GM19372 (cell line): ENCODE measurements at regions not wholly inside any gene's neighbourhood (a gene's known extent, or its start where the extent isn't known, plus 50 kb on each side); places are given as distances from the start of the nearest gene placed in this dataset.
"Not testable (repeated sequence)": the region's sequence is repeated elsewhere in the genome, so short reads cannot be mapped to it uniquely, and the experiment has no call there.

Experiments used
- ATAC-seq: cut with Tn5 transposase; IDR thresholded peaks from one replicate; pipeline ENCODE4 v1.9.1; 2021; ENCODE audit warnings: mild to moderate bottlenecking, low read depth, moderate library complexity; ENCODE audit not compliant: unreplicated experiment

DNA sequence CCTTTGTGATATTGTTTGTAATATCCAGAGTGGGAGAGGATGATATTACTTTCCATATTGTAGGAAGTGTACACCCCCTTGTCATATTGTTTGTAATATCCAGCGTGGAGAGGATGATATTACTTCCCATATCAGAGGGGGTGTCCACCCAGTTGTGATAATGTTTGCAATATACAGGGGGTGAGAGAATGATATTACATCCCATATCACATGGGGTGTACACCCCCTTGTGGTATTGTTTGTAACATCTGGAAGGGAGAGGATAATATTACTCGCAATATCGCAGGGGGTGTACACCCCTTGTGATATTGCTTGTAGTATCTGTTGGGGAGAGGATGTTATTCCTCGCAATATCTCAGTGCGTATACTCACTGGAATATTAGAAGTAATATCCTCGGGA lies 61.5 kb downstream of the PRSS23 start:
- no peak for ATAC-seq

DNA sequence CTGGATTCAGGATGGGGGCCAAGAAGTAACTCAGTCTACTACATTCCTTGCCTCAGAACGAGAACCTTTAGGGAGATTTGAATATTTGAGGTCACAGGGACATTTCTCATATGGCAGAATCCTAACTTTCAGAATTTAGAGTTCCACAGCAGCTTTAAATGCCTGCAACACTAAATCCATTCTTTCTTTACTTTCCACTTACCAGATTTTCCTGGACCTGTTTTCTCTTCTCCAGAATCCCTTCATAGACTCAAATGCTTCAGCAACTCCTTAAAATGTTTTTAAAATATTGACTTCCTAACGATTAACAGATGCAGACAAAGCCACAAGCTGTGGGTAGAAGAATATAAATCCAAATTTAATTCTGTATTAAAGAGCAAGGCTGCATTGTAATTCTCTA lies 63.1 kb downstream of the PRSS23 start:
- ATAC-seq, result no peak

DNA sequence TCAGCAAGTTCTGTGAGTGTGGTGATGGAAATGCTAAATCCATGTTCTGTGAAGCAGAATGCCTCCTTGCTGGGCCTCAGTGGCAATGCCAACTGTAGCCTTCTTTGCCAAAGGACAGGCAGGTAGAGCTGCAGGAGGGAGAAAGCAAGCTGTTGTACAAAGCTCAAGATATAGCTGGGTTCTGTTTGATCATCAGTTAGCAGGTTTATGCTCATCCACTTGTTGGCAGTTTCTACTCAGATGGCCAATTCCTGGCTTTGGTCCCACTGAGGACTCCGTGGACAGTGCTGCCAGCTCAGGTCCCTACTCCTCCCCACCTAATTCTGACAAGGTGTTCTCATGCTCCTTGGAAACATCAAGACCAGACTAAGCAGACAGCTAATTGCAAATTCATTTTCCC lies 65.1 kb downstream of the PRSS23 start:
- no peak for ATAC-seq

DNA sequence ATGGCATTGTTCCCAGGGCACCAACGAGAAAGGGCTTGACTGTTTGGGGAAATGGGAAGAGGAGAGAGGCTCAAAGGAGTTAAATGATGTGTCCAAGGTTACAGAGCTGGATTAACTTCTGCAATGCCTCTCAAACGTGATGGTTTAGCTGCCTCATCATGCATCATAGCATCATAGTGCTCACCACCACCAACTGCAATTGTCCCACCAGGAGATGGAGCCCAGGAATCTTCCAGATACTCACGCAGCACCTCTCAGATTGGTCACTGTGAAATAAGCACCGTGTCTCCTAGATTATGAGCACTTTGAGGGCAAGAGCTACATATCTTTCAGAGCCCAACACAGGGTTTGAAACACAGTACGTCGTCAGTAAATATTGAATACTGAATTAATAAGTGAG lies 69.2 kb downstream of the PRSS23 start:
- ATAC-seq, result no peak

DNA sequence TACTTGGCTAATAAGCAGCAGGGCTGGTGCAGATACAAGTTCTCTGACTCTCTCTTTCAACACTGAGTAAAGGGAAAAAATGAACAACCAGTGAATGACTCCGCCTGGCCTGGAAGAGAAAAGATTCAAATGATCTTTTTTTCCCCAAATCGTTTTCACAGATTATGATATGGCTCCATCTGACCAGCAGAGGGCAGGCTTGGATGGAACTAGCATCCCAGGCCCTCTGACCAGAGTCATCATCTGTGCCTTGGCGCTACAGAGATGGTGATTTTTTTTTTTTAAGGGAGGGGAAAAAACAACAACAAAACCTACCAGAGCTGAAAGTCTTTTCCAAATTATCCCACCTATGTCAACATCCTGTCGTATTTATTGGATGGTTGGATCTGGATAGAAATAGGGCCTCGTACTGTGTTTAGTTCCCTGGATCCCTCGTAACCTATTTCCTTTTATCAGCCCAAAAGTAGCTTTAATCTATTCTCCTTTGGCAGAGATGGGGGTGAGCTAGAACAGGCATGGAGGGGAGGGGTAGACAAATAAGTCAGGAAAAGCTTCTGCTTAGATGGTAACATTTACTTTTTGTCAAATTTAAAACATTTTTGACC lies 69.7 kb downstream of the PRSS23 start:
- ATAC-seq, result peak; percentile 72

DNA sequence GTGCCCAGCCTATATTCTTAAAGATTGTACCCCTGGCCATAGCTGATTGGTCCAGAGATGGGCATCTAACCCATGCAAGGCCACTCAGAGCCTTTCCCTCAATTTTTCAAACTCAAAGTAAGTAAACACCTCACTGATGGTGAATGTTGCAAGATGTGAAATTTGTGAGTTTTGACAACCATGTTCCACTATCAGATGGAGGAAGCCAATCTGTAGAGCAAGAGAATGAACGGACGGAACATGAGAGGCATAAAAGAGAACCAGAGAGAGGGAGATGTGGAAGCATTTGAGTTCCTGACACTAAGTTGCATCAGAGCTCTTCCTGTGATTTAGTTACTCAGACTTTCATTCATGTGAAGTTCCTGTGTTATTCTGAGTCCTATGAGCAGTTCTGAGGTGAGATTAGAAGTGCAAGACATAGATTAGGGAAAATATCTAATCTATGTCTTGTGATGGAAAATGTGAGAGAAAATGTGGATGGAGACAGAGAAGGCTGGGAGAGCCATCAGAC lies 73.3 kb downstream of the PRSS23 start:
- ATAC-seq, result no peak

DNA sequence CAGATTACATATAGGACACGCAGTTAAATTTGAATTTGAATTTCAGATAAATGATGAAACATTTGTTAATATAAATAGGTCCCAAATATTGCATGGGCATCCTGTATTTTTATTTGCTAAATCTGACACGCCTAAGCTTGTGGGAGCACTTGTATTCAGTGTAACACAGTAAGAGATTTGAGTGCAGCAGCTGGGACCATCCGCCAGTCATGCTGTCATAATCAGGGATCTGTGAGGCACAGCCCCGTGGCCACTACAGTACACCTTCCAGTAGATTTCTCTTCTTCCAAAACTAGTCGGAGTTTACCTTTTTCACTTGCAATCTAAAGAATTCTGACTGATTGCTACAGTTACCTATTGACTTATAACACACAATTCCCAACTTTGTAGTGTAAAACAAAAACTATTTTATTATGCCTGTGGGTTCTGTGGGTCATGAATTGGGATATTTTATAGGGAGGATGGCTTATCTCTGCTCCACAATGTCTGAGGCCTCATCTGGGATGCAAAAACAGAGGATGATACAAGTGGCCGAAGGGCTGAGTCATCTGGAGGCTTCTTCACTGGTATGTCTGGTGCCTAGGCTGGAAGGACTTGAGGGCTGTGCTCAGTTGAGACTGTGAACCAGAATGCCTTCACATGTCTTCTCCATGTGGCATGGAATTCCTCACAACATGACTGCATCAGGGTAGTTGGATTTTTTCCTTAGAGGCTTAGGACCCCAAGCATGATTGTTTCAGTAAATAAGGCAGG lies 74.1 kb downstream of the PRSS23 start:
- ATAC-seq, result no peak

DNA sequence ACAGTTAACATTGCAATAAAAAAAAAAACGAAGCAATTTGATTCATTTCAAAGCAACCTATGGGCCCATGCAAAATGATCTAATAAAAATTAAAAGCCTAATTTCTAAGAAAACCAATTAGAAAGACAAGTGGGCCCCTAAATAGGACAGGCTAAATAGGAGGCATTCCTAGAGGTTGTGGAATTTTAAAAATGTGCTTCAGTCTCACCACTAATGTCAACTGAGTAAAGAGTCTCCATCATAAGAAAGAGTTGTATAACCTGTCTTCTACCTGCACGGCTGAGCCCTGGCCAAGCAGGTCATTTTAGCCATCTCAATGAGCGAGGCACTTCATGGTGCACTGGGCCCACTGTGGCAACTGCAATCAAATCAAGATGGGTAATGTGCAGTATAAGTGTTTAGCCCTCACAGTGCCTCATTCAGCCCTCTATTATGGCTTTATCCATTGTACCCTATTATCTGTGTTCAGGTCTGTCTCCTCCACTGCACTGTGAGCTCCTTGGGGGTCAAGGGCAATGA lies 76.4 kb downstream of the PRSS23 start:
- ATAC-seq, result no peak

DNA sequence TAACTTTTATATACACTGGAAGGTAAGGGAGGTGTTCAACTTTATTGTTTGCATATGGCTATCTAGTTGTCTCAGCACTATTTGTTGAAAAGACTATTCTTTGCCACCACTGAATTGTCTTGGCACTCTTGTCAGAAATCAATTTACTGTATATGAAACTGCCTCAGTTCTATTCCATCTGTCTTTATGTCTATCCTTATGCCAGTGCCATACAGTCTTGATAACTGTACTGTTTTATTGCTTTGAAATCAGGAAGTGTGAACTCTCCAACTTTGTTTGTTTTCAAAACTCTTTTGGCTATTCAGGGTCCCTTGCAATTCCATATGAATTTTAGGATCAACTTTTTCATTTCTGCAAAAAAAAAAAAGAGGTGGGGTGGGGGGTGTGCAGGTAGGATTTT lies 77.2 kb downstream of the PRSS23 start:
- no peak for ATAC-seq

DNA sequence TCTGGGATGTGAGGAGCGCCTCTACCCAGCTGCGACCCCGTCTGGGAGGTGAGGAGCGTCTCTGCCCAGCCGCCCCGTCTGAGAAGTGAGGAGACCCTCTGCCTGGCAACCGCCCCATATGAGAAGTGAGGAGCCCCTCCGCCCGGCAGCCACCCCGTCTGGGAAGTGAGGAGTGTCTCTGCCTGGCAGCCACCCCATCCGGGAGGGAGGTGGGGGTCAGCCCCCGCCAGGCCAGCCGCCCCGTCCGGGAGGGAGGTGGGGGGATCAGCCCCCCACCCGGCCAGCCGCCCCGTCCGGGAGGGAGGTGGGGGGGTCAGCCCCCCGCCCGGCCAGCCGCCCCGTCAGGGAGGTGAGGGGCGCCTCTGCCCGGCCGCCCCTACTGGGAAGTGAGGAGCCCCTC lies 76.0 kb downstream of the FZD4 start:
- not testable (repeated sequence) for ATAC-seq

DNA sequence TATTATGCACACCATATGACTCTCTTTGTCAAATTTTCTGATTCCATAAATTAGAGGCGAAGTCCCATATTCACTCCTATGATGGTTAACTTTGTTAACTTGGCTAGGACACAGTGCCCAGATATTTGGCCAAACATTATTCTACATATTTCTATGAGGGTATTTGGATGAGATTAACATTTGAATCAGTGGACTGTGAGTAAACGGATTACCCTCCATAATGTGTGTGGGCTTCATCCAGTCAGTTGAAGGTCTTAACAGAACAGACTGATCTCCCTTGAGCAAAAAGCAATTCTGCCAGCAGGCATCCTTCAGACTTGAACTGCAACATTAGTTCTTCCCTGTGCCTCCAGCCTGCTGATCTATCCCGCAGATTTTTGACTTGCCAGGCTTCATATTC lies 69.9 kb downstream of the FZD4 start:
- no peak for ATAC-seq

DNA sequence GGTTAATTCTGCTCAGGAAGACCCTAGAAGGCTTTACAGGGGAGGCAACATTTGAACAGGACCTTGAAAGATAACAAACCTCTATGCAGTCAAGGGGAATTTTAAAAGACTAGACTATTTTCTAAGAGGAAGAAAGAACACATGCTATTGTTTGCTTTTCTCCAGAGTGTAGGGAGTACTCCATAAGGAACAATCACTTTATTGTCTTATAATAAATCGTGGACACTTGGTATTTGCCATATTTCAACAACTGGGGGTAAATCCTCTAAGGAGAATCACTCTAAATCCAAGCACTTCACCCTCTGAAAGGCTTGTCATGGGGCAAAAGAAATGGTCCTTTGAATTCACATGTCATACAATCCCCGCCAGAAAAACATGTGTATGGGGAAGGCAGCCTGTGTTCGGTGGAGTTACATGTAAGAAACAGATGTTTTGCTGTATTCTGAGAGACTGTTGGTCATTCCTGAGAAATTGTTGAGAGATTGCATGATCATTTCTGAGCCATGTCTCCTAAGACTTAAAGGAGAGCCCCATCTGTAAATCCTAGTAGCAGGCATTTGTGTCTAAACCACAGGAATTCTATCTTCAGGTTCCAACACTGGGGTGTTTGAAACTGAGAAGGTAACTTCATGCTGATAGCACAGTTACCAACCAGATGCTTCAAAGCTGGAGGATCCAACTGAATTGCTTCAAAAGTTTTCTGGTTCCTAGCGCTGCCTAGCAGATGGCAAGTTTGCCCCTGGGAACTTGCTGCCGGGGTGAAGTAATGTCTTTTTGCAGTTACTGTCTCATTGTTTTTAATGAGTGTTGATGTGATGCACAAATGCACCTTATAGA lies 66.8 kb downstream of the FZD4 start:
- no peak for ATAC-seq

DNA sequence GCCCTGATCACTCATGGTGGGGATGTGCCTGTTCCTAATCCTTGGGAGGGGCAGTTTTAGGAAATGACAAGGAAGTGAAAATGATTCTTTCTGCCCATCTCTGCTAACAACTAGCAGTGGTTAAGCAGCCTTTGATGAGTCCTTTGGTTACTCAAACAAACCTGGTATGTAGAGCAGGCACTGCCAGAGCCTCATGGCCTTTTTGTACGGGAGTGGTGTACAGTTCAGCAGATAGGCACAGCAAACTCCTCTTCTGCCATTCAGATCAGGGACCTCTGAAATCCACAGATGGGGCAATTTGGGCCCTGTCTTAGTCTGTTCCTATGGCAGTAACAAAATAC lies 66.2 kb downstream of the FZD4 start:
- no peak for ATAC-seq

DNA sequence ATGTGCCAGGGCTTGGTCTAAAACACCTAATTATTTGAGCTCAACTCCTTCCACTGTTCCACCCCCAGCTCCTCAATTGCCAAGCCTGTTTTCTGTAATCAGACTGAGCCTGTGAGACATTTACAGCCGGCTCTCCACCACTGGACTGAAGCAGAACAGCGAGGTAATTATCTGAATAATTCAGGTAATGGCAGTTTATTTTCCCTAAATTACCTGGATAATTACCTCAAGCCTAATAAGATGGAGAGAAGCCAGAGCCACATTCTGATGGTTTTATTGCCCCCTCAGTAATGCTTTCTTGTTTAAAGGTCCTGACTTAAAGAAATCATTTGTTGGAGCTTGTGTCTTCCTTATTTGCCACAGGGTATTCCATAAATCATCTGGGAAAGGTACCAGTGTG lies 64.2 kb downstream of the FZD4 start:
- no peak for ATAC-seq

DNA sequence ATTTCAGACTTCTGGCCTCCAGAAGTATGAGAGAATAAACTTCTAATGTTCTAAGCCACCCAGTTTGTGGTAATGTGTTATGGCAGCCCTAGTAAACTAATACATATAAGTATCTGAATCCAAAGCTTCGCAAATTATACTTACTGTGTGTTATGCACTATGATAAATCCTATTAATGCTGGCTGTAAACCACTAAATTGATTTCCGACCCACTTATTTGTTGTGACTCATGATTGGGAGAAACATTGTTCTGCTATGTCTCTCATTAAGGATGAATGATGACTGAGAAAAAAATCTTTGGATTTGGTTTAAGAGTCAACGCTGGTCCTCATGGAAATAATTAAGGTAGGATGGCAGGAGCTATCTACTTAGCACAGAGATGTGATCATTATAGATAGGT lies 62.0 kb downstream of the FZD4 start:
- no peak for ATAC-seq
